ENCODE measurements at regions not wholly inside any gene's neighbourhood (a gene's known extent, or its start where the extent isn't known, plus 50 kb on each side); places are given as distances from the start of the nearest gene placed in this dataset.

GRCh38 chr2:128731994-128732650 is 413.5 kb upstream of the HS6ST1 start:
- no peak overlapping the region for H3K4me3 ChIP-seq (ENCODE audit: insufficient read depth, low read depth, low read length)
- H3K4me1 ChIP-seq (ENCODE audit: control insufficient read depth, insufficient read depth, low read length): no peaks in the 10 kb centered on the region
- no peak overlapping the region for H3K27ac ChIP-seq (ENCODE audit: insufficient read depth, low read depth, low read length, poor library complexity, severe bottlenecking)
- no peaks in the 10 kb centered on the region for H3K27me3 ChIP-seq (ENCODE audit: control insufficient read depth, insufficient read depth, low read length, poor library complexity, severe bottlenecking)
- H3K9me3 ChIP-seq (ENCODE audit: control insufficient read depth, low read length): no peaks in the 10 kb centered on the region
- 91 to 95% methylated on average over 11 of the region's 11 CpGs for WGBS, 2 experiments
- no peaks in the 10 kb centered on the region for H3K36me3 ChIP-seq (ENCODE audit: control insufficient read depth, insufficient read depth, low read length)

GRCh38 chr2:128732976-128733431 is 414.3 kb upstream of the HS6ST1 start:
- no peaks in the 10 kb centered on the region for H3K27me3 ChIP-seq (ENCODE audit: control insufficient read depth, insufficient read depth, low read length, poor library complexity, severe bottlenecking)
- no peak overlapping the region for H3K4me3 ChIP-seq (ENCODE audit: insufficient read depth, low read depth, low read length)
- no peaks in the 10 kb centered on the region for H3K36me3 ChIP-seq (ENCODE audit: control insufficient read depth, insufficient read depth, low read length)
- 81 to 91% methylated on average over 4 of the region's 4 CpGs for WGBS, 2 experiments
- no peaks in the 10 kb centered on the region for H3K9me3 ChIP-seq (ENCODE audit: control insufficient read depth, low read length)
- no peak overlapping the region for H3K27ac ChIP-seq (ENCODE audit: insufficient read depth, low read depth, low read length, poor library complexity, severe bottlenecking)
- no peaks in the 10 kb centered on the region for H3K4me1 ChIP-seq (ENCODE audit: control insufficient read depth, insufficient read depth, low read length)

GRCh38 chr2:128733450-128733849 is 414.8 kb upstream of the HS6ST1 start:
- Histone ChIP-seq H3K4me3 (ENCODE audit: insufficient read depth, low read depth, low read length) (no peak overlapping the region), H3K27me3 (ENCODE audit: control insufficient read depth, insufficient read depth, low read length, poor library complexity, severe bottlenecking) (no peaks in the 10 kb centered on the region), H3K4me1 (ENCODE audit: control insufficient read depth, insufficient read depth, low read length) (no peaks in the 10 kb centered on the region), H3K36me3 (ENCODE audit: control insufficient read depth, insufficient read depth, low read length) (no peaks in the 10 kb centered on the region), H3K27ac (ENCODE audit: insufficient read depth, low read depth, low read length, poor library complexity, severe bottlenecking) (no peak overlapping the region), H3K9me3 (ENCODE audit: control insufficient read depth, low read length) (no peaks in the 10 kb centered on the region)
- WGBS, 2 experiments: 81 to 87% methylated on average over 5 of the region's 5 CpGs

GRCh38 chr2:128734521-128735295 is 416.0 kb upstream of the HS6ST1 start:
- Histone ChIP-seq H3K27ac (ENCODE audit: insufficient read depth, low read depth, low read length, poor library complexity, severe bottlenecking) (no peak overlapping the region), H3K9me3 (ENCODE audit: control insufficient read depth, low read length) (no peaks in the 10 kb centered on the region), H3K36me3 (ENCODE audit: control insufficient read depth, insufficient read depth, low read length) (no peaks in the 10 kb centered on the region), H3K4me3 (ENCODE audit: insufficient read depth, low read depth, low read length) (no peak overlapping the region), H3K4me1 (ENCODE audit: control insufficient read depth, insufficient read depth, low read length) (no peaks in the 10 kb centered on the region), H3K27me3 (ENCODE audit: control insufficient read depth, insufficient read depth, low read length, poor library complexity, severe bottlenecking) (no peaks in the 10 kb centered on the region)
- 94 to 96% methylated on average over 37 of the region's 37 CpGs for WGBS, 2 experiments

GRCh38 chr2:128735296-128735960 is 416.8 kb upstream of the HS6ST1 start:
- H3K4me3 ChIP-seq (ENCODE audit: insufficient read depth, low read depth, low read length): no peak overlapping the region
- H3K27ac ChIP-seq (ENCODE audit: insufficient read depth, low read depth, low read length, poor library complexity, severe bottlenecking): no peak overlapping the region
- H3K4me1 ChIP-seq (ENCODE audit: control insufficient read depth, insufficient read depth, low read length): no peaks in the 10 kb centered on the region
- no peaks in the 10 kb centered on the region for H3K9me3 ChIP-seq (ENCODE audit: control insufficient read depth, low read length)
- 93 to 94% methylated on average over 26 of the region's 26 CpGs for WGBS, 2 experiments
- H3K36me3 ChIP-seq (ENCODE audit: control insufficient read depth, insufficient read depth, low read length): no peaks in the 10 kb centered on the region
- H3K27me3 ChIP-seq (ENCODE audit: control insufficient read depth, insufficient read depth, low read length, poor library complexity, severe bottlenecking): no peaks in the 10 kb centered on the region

- WGBS, 2 experiments: 76 to 78% methylated on average over 16 of the region's 16 CpGs
- no peaks in the 10 kb centered on the region for H3K27me3 ChIP-seq (ENCODE audit: control insufficient read depth, insufficient read depth, low read length, poor library complexity, severe bottlenecking)
- no peaks in the 10 kb centered on the region for H3K36me3 ChIP-seq (ENCODE audit: control insufficient read depth, insufficient read depth, low read length)
- H3K4me3 ChIP-seq (ENCODE audit: insufficient read depth, low read depth, low read length): no peak overlapping the region
- H3K4me1 ChIP-seq (ENCODE audit: control insufficient read depth, insufficient read depth, low read length): no peaks in the 10 kb centered on the region
- H3K9me3 ChIP-seq (ENCODE audit: control insufficient read depth, low read length): no peaks in the 10 kb centered on the region
- no peak overlapping the region for H3K27ac ChIP-seq (ENCODE audit: insufficient read depth, low read depth, low read length, poor library complexity, severe bottlenecking)
These were observed 417.5 kb upstream of the HS6ST1 start for GRCh38 chr2:128736046-128736688.

GRCh38 chr2:128736689-128737545 is 418.2 kb upstream of the HS6ST1 start:
- no peak overlapping the region for H3K4me3 ChIP-seq (ENCODE audit: insufficient read depth, low read depth, low read length)
- H3K36me3 ChIP-seq (ENCODE audit: control insufficient read depth, insufficient read depth, low read length): no peaks in the 10 kb centered on the region
- WGBS, 2 experiments: 65 to 67% methylated on average over 71 of the region's 71 CpGs
- no peaks in the 10 kb centered on the region for H3K4me1 ChIP-seq (ENCODE audit: control insufficient read depth, insufficient read depth, low read length)
- no peaks in the 10 kb centered on the region for H3K9me3 ChIP-seq (ENCODE audit: control insufficient read depth, low read length)
- no peak overlapping the region for H3K27ac ChIP-seq (ENCODE audit: insufficient read depth, low read depth, low read length, poor library complexity, severe bottlenecking)
- no peaks in the 10 kb centered on the region for H3K27me3 ChIP-seq (ENCODE audit: control insufficient read depth, insufficient read depth, low read length, poor library complexity, severe bottlenecking)

- WGBS, 2 experiments: 96 to 97% methylated on average over 7 of the region's 7 CpGs
- H3K36me3 ChIP-seq (ENCODE audit: control insufficient read depth, insufficient read depth, low read length): no peaks in the 10 kb centered on the region
These were observed 418.8 kb upstream of the HS6ST1 start for GRCh38 chr2:128737546-128737826.

GRCh38 chr2:128738446-128739110 is 419.9 kb upstream of the HS6ST1 start:
- no peak overlapping the region for H3K27ac ChIP-seq (ENCODE audit: insufficient read depth, low read depth, low read length, poor library complexity, severe bottlenecking)
- WGBS, 2 experiments: 93 to 94% methylated on average over 8 of the region's 8 CpGs
- no peaks in the 10 kb centered on the region for H3K9me3 ChIP-seq (ENCODE audit: control insufficient read depth, low read length)
- no peak overlapping the region for H3K4me3 ChIP-seq (ENCODE audit: insufficient read depth, low read depth, low read length)
- no peaks in the 10 kb centered on the region for H3K36me3 ChIP-seq (ENCODE audit: control insufficient read depth, insufficient read depth, low read length)
- no peaks in the 10 kb centered on the region for H3K27me3 ChIP-seq (ENCODE audit: control insufficient read depth, insufficient read depth, low read length, poor library complexity, severe bottlenecking)
- no peaks in the 10 kb centered on the region for H3K4me1 ChIP-seq (ENCODE audit: control insufficient read depth, insufficient read depth, low read length)

More at GRCh38 chr2:128737546-128737826, 418.8 kb upstream of the HS6ST1 start:
- Histone ChIP-seq H3K9me3 (ENCODE audit: control insufficient read depth, low read length) (no peaks in the 10 kb centered on the region), H3K4me1 (ENCODE audit: control insufficient read depth, insufficient read depth, low read length) (no peaks in the 10 kb centered on the region), H3K27me3 (ENCODE audit: control insufficient read depth, insufficient read depth, low read length, poor library complexity, severe bottlenecking) (no peaks in the 10 kb centered on the region), H3K27ac (ENCODE audit: insufficient read depth, low read depth, low read length, poor library complexity, severe bottlenecking) (no peak overlapping the region), H3K4me3 (ENCODE audit: insufficient read depth, low read depth, low read length) (no peak overlapping the region)
